ENCODE measurements at regions not wholly inside any gene's neighbourhood (a gene's known extent, or its start where the extent isn't known, plus 50 kb on each side); places are given as distances from the start of the nearest gene placed in this dataset.

DNA sequence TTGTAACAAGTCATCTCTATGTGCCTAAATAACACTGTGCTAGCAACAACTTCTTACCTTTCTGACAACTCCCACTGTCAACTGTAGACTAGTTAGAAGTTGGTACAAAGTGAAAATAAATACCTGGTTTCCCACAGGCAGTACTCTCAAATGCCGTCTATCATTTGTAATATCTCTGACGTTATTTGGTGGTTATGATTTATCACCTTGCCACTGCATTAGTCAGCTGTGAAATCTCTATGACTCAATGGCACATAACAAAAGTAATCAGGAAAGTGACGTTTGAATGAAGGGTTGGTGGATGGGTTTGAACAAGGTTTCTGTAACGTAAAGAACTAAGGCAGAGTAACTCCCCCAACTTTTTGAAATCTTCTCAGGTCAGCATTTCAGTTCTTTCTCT is 592.3 kb downstream of the MAT2B start:
- H2AFZ ChIP-seq (ENCODE audit: control insufficient read depth, low read depth, low read length): no peak overlapping the region
- BruUV-seq (replicated peaks): no TSS peak
- RAD21 ChIA-PET (ENCODE audit: unreplicated experiment): no interaction called here
- H3K27ac ChIP-seq (ENCODE audit: control insufficient read depth, insufficient read depth): no peak overlapping the region
- no peaks in the 10 kb centered on the region for H3K36me3 ChIP-seq (ENCODE audit: control insufficient read depth in 2 of 2, insufficient read depth in 2 of 2, low read length in 1 of 2)
- FAIRE-seq (no peak), DNase-seq (ENCODE audit: low read depth, low spot score) (no peak), ATAC-seq (no peak; the same call in 1 of the 3 replicates)
- no peak overlapping the region for H3K9ac ChIP-seq (ENCODE audit: control insufficient read depth, insufficient read depth, low read length)
- in situ Hi-C loops (cut with MboI): no loop called here
- WGBS (ENCODE audit: insufficient coverage, insufficient replicate concordance, low lambda C conversion rate, missing lambda C conversion rate): 18% methylated on average over 4 of the region's 4 CpGs
- SMC1A ChIA-PET (ENCODE audit: uncharacterized antibody, unreplicated experiment): interaction anchor here (1.6 kb wide), 1 partner anchor 11 kb away, joined by 7 read pairs; no protein-coding TSS in a partner anchor
- no peak overlapping the region for H3K4me3 ChIP-seq
- TF ChIP-seq RELA (IDR thresholded peaks at IDR 0.05; ENCODE audit: borderline replicate concordance, partially characterized antibody): no peak
- no peak for TF ChIP-seq ZNF274 (IDR thresholded peaks at IDR 0.05; ENCODE audit: insufficient read depth, insufficient read length)
- TF ChIP-seq RCOR1 (conservative IDR thresholded peaks at IDR 0.05; ENCODE audit: low read depth, low read length): no peak
- TF ChIP-seq YBX1 (IDR thresholded peaks at IDR 0.05): no peak
- H3K9me3 ChIP-seq (replicated peaks; ENCODE audit: control insufficient read depth, insufficient read depth, low read length): no peaks in the 10 kb centered on the region
- H3K27me3 ChIP-seq (replicated peaks in 1 of 2; ENCODE audit: control insufficient read depth in 2 of 2, insufficient read depth in 2 of 2, low read length in 1 of 2): no peaks in the 10 kb centered on the region
- POLR2A ChIA-PET: no interaction called here
- no peaks in the 10 kb centered on the region for H3K79me2 ChIP-seq (ENCODE audit: control insufficient read depth, insufficient read depth, low read length)
- intact Hi-C loops (cut with micrococcal nuclease; ENCODE audit: unreplicated experiment): no loop called here
- H3K4me1 ChIP-seq (ENCODE audit: control insufficient read depth, insufficient read depth, low read length): no peaks in the 10 kb centered on the region
- CTCF ChIA-PET: no interaction called here
- H3K4me2 ChIP-seq (ENCODE audit: control insufficient read depth, insufficient read depth): no peak overlapping the region
- H4K20me1 ChIP-seq (ENCODE audit: control insufficient read depth, insufficient read depth): no peaks in the 10 kb centered on the region

DNA sequence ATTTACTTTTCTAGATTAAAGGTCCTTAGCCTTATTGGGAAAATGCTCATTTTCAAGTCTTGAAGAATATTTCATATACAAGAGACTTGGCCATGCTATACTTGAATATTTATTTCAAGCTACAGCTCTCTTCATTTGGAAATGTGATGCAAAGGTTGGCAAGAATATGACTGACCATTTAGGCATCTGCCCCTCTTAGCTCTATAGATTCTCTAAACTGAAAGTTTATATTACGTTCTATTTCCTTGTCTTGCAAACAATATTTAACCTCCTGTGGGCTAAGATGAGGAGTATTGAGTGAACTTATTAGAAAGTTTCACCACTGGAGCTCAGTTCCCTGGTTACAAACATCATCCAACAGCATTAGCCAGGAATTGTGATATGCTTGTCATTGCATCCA is 593.1 kb downstream of the MAT2B start:
- no peak for FAIRE-seq
- Histone ChIP-seq H3K4me3 (no peak overlapping the region), H3K4me2 (ENCODE audit: control insufficient read depth, insufficient read depth) (no peak overlapping the region), H4K20me1 (ENCODE audit: control insufficient read depth, insufficient read depth) (no peaks in the 10 kb centered on the region), H2AFZ (ENCODE audit: control insufficient read depth, low read depth, low read length) (no peak overlapping the region), H3K9ac (ENCODE audit: control insufficient read depth, insufficient read depth, low read length) (no peak overlapping the region), H3K9me3 (replicated peaks; ENCODE audit: control insufficient read depth, insufficient read depth, low read length) (no peaks in the 10 kb centered on the region), H3K36me3 (ENCODE audit: control insufficient read depth in 2 of 2, insufficient read depth in 2 of 2, low read length in 1 of 2) (no peaks in the 10 kb centered on the region), H3K27ac (ENCODE audit: control insufficient read depth, insufficient read depth) (no peak overlapping the region), H3K79me2 (ENCODE audit: control insufficient read depth, insufficient read depth, low read length) (no peaks in the 10 kb centered on the region), H3K27me3 (replicated peaks in 1 of 2; ENCODE audit: control insufficient read depth in 2 of 2, insufficient read depth in 2 of 2, low read length in 1 of 2) (no peaks in the 10 kb centered on the region), H3K4me1 (ENCODE audit: control insufficient read depth, insufficient read depth, low read length) (no peaks in the 10 kb centered on the region)
- BruUV-seq (replicated peaks): no TSS peak
- ChIA-PET SMC1A (ENCODE audit: uncharacterized antibody, unreplicated experiment) (interaction anchor here (0.8 to 1.6 kb wide), 4 partner anchors 8 to 534 kb away, joined by 3 to 7 read pairs (median 4); no protein-coding TSS in a partner anchor), RAD21 (ENCODE audit: unreplicated experiment) (interaction anchor here (1.3 kb wide), 1 partner anchor 378 kb away, joined by 3 read pairs; no protein-coding TSS in a partner anchor), POLR2A (interaction anchor here (1.0 kb wide), 1 partner anchor 13 kb away, joined by 3 read pairs; no protein-coding TSS in a partner anchor), CTCF (interaction anchor here (0.7 kb wide), 1 partner anchor 20 kb away, joined by 3 read pairs; no protein-coding TSS in a partner anchor)
- 18% methylated on average over 1 of the region's 1 CpG for WGBS (ENCODE audit: insufficient coverage, insufficient replicate concordance, low lambda C conversion rate, missing lambda C conversion rate)
- in situ Hi-C loops (cut with MboI): no loop called here
- no peak for ATAC-seq
- no peak for DNase-seq (ENCODE audit: low read depth, low spot score)
- intact Hi-C loops (cut with micrococcal nuclease; ENCODE audit: unreplicated experiment): no loop called here
- TF ChIP-seq CREB1 (IDR thresholded peaks at IDR 0.05; ENCODE audit: low read depth): no peak
- TF ChIP-seq SMAD5 (IDR thresholded peaks at IDR 0.05; ENCODE audit: low read depth): no peak
- TF ChIP-seq ESRRA (IDR thresholded peaks at IDR 0.05; ENCODE audit: low read length): no peak
- no peak for TF ChIP-seq JUND (IDR thresholded peaks at IDR 0.05; ENCODE audit: low read depth, low read length)
- TF ChIP-seq, protein P1, sequence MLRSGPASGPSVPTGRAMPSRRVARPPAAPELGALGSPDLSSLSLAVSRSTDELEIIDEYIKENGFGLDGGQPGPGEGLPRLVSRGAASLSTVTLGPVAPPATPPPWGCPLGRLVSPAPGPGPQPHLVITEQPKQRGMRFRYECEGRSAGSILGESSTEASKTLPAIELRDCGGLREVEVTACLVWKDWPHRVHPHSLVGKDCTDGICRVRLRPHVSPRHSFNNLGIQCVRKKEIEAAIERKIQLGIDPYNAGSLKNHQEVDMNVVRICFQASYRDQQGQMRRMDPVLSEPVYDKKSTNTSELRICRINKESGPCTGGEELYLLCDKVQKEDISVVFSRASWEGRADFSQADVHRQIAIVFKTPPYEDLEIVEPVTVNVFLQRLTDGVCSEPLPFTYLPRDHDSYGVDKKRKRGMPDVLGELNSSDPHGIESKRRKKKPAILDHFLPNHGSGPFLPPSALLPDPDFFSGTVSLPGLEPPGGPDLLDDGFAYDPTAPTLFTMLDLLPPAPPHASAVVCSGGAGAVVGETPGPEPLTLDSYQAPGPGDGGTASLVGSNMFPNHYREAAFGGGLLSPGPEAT (IDR thresholded peaks at IDR 0.05; ENCODE audit: low read depth): no peak
- TF ChIP-seq ZNF622 (IDR thresholded peaks at IDR 0.05): no peak
- no peak for TF ChIP-seq CBX3 (IDR thresholded peaks at IDR 0.05; ENCODE audit: borderline replicate concordance, low read depth)
- no peak for TF ChIP-seq GABPA (IDR thresholded peaks at IDR 0.05; ENCODE audit: low read depth)
- TF ChIP-seq POLR2A (IDR thresholded peaks at IDR 0.05; ENCODE audit: low read depth, low read length): no peak
- TF ChIP-seq, protein P2, sequence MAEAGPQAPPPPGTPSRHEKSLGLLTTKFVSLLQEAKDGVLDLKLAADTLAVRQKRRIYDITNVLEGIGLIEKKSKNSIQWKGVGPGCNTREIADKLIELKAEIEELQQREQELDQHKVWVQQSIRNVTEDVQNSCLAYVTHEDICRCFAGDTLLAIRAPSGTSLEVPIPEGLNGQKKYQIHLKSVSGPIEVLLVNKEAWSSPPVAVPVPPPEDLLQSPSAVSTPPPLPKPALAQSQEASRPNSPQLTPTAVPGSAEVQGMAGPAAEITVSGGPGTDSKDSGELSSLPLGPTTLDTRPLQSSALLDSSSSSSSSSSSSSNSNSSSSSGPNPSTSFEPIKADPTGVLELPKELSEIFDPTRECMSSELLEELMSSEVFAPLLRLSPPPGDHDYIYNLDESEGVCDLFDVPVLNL (IDR thresholded peaks at IDR 0.05; ENCODE audit: low read depth, low read length): no peak
- TF ChIP-seq ZNF217 (IDR thresholded peaks at IDR 0.05): no peak
- TF ChIP-seq, protein P3, sequence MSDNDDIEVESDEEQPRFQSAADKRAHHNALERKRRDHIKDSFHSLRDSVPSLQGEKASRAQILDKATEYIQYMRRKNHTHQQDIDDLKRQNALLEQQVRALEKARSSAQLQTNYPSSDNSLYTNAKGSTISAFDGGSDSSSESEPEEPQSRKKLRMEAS (IDR thresholded peaks at IDR 0.05; ENCODE audit: low read depth, low read length): no peak

All from GM12878 (cell line).